ENCODE measurements at regions not wholly inside any gene's neighbourhood (a gene's known extent, or its start where the extent isn't known, plus 50 kb on each side); places are given as distances from the start of the nearest gene placed in this dataset.
A peak's percentile ranks its signal among the peaks of the same experiment; 100 is the strongest.

GRCh38 chr11:91786097-91786496, 438.5 kb upstream of the FAT3 start:
- DNase-seq = no peak
- Histone ChIP-seq H3K9me3 (no peaks in the 10 kb centered on the region), H3K4me3 (no peak overlapping the region), H3K27ac (no peak overlapping the region), H3K36me3 (no peaks in the 10 kb centered on the region), H3K4me1 (no peaks in the 10 kb centered on the region), H3K27me3 (no peaks in the 10 kb centered on the region)
- 38% methylated on average over 4 of the region's 4 CpGs for WGBS (ENCODE audit: insufficient coverage, low coverage, low lambda C conversion rate, missing lambda C conversion rate)
- intact Hi-C loops (cut with DNase I) = no loop called here
- no peak for ATAC-seq
- TF ChIP-seq POLR2A (IDR thresholded peaks at IDR 0.05) (no peak), CTCF (IDR thresholded peaks at IDR 0.05) (no peak)

GRCh38 chr11:91783173-91783572, 441.4 kb upstream of the FAT3 start:
- 100% methylated on average over 1 of the region's 2 CpGs for WGBS (ENCODE audit: insufficient coverage, low coverage, low lambda C conversion rate, missing lambda C conversion rate)
- no peak overlapping the region for H3K27ac ChIP-seq
- no peaks in the 10 kb centered on the region for H3K27me3 ChIP-seq
- ATAC-seq (no peak), DNase-seq (no peak)
- H3K36me3 ChIP-seq = no peaks in the 10 kb centered on the region
- no peaks in the 10 kb centered on the region for H3K9me3 ChIP-seq
- H3K4me3 ChIP-seq = no peak overlapping the region
- intact Hi-C loops (cut with DNase I) = no loop called here
- H3K4me1 ChIP-seq = no peaks in the 10 kb centered on the region
- no peak for TF ChIP-seq POLR2A (IDR thresholded peaks at IDR 0.05)
- TF ChIP-seq CTCF (IDR thresholded peaks at IDR 0.05) = no peak

GRCh38 chr11:91778758-91779157, 445.9 kb upstream of the FAT3 start:
- TF ChIP-seq CTCF (IDR thresholded peaks at IDR 0.05) = no peak
- no peak for TF ChIP-seq POLR2A (IDR thresholded peaks at IDR 0.05)
- no peak for DNase-seq
- Histone ChIP-seq H3K36me3 (no peaks in the 10 kb centered on the region), H3K4me3 (no peak overlapping the region), H3K4me1 (no peaks in the 10 kb centered on the region), H3K27ac (no peak overlapping the region), H3K9me3 (no peaks in the 10 kb centered on the region), H3K27me3 (no peaks in the 10 kb centered on the region)
- ATAC-seq = no peak
- intact Hi-C loops (cut with DNase I) = no loop called here
- 32% methylated on average over 2 of the region's 2 CpGs for WGBS (ENCODE audit: insufficient coverage, low coverage, low lambda C conversion rate, missing lambda C conversion rate)

- peak in 3 of 4 donors; percentile 47 to 68 (median 49) for ATAC-seq
- no peak overlapping the region for H3K4me3 ChIP-seq
- TF ChIP-seq CTCF (IDR thresholded peaks at IDR 0.05) (no peak), POLR2A (IDR thresholded peaks at IDR 0.05) (no peak)
- no peaks in the 10 kb centered on the region for H3K27me3 ChIP-seq
- intact Hi-C loops (cut with DNase I) = no loop called here
- WGBS (ENCODE audit: insufficient coverage, low coverage, low lambda C conversion rate, missing lambda C conversion rate) = 36% methylated on average over 2 of the region's 2 CpGs
- no peak for DNase-seq
- no peak overlapping the region for H3K27ac ChIP-seq
- H3K4me1 ChIP-seq = no peaks in the 10 kb centered on the region
- no peaks in the 10 kb centered on the region for H3K36me3 ChIP-seq
- no peaks in the 10 kb centered on the region for H3K9me3 ChIP-seq
These were observed 448.0 kb upstream of the FAT3 start for GRCh38 chr11:91776655-91777054.

- no peak for ATAC-seq
- H3K27me3 ChIP-seq = no peaks in the 10 kb centered on the region
- no peak overlapping the region for H3K4me3 ChIP-seq
- no peaks in the 10 kb centered on the region for H3K4me1 ChIP-seq
- TF ChIP-seq POLR2A (IDR thresholded peaks at IDR 0.05) (no peak), CTCF (IDR thresholded peaks at IDR 0.05) (peak in 2 of 4 donors; percentile 9 to 30)
- DNase-seq = peak in 1 of 3 donors; percentile 26
- WGBS (ENCODE audit: insufficient coverage, low coverage, low lambda C conversion rate, missing lambda C conversion rate) = 94% methylated on average over 2 of the region's 2 CpGs
- no peak overlapping the region for H3K27ac ChIP-seq
- no peaks in the 10 kb centered on the region for H3K9me3 ChIP-seq
- intact Hi-C loops (cut with DNase I) = no loop called here
- no peaks in the 10 kb centered on the region for H3K36me3 ChIP-seq
These were observed 451.5 kb upstream of the FAT3 start for GRCh38 chr11:91773090-91773489.
